GM12892 (cell line): ENCODE measurements at regions not wholly inside any gene's neighbourhood (a gene's known extent, or its start where the extent isn't known, plus 50 kb on each side); places are given as distances from the start of the nearest gene placed in this dataset.

Source experiments
- POLR2A ChIP-seq: IDR thresholded peaks from 2 replicates; pipeline ENCODE4 v1.6.1; 2011; ENCODE audit warnings: low read depth, low read length, control low read depth
- POLR2AphosphoS5 ChIP-seq: IDR thresholded peaks from 2 replicates; pipeline ENCODE4 v1.6.1; 2011; ENCODE audit warnings: low read depth, low read length, control low read depth

- TF ChIP-seq POLR2A, result no peak
- no peak for TF ChIP-seq POLR2AphosphoS5
Measured at GRCh38 chr4:11494232-11494631, 65.5 kb upstream of the HS3ST1 start.
